DMS153 treated with DMSO at 0.1 percent for 48 hours (cell line): ENCODE measurements at regions not wholly inside any gene's neighbourhood (a gene's known extent, or its start where the extent isn't known, plus 50 kb on each side); places are given as distances from the start of the nearest gene placed in this dataset.
"Not testable (repeated sequence)": the region's sequence is repeated elsewhere in the genome, so short reads cannot be mapped to it uniquely, and the experiment has no call there.

Experiments used
- DNase-seq: peaks from one replicate; lab custom pipeline; 2025; ENCODE audit not compliant: unreplicated experiment; lab: John Stamatoyannopoulos, UW

GRCh38 chr11:122205036-122205435, 89.0 kb upstream of the BLID start:
- no peak for DNase-seq

- no peak for DNase-seq
These were observed 88.2 kb upstream of the BLID start for GRCh38 chr11:122204206-122204605.

GRCh38 chr11:122202951-122203456, 87.0 kb upstream of the BLID start:
- no peak for DNase-seq

GRCh38 chr11:122202161-122202950, 86.3 kb upstream of the BLID start:
- DNase-seq: no peak

- DNase-seq: no peak
These were observed 85.1 kb upstream of the BLID start for GRCh38 chr11:122201106-122201505.

GRCh38 chr11:122199661-122200060, 83.6 kb upstream of the BLID start:
- no peak for DNase-seq

- DNase-seq: no peak
These were observed 82.4 kb upstream of the BLID start for GRCh38 chr11:122198291-122198983.

GRCh38 chr11:122197066-122197987, 81.3 kb upstream of the BLID start:
- no peak for DNase-seq

GRCh38 chr11:122195790-122196189, 79.8 kb upstream of the BLID start:
- no peak for DNase-seq

- not testable (repeated sequence) for DNase-seq
These were observed 78.0 kb upstream of the BLID start for GRCh38 chr11:122193881-122194480.

GRCh38 chr11:122193457-122193856, 77.4 kb upstream of the BLID start:
- no peak for DNase-seq

- DNase-seq: no peak
These were observed 76.7 kb upstream of the BLID start for GRCh38 chr11:122192634-122193255.

- no peak for DNase-seq
These were observed 74.8 kb upstream of the BLID start for GRCh38 chr11:122190768-122191167.

- no peak for DNase-seq
These were observed 73.2 kb upstream of the BLID start for GRCh38 chr11:122189229-122189628.

- DNase-seq: no peak
These were observed 71.6 kb upstream of the BLID start for GRCh38 chr11:122187373-122188165.

- DNase-seq: no peak
These were observed 70.5 kb upstream of the BLID start for GRCh38 chr11:122186439-122187080.

GRCh38 chr11:122183933-122184332, 67.9 kb upstream of the BLID start:
- no peak for DNase-seq

- no peak for DNase-seq
These were observed 65.9 kb upstream of the BLID start for GRCh38 chr11:122181893-122182292.

GRCh38 chr11:122181372-122181771, 65.4 kb upstream of the BLID start:
- DNase-seq: no peak
